ENCODE measurements at regions not wholly inside any gene's neighbourhood (a gene's known extent, or its start where the extent isn't known, plus 50 kb on each side); places are given as distances from the start of the nearest gene placed in this dataset.
"Not testable (repeated sequence)": the region's sequence is repeated elsewhere in the genome, so short reads cannot be mapped to it uniquely, and the experiment has no call there.

- DNase-seq, result no peak
These were observed 301.7 kb downstream of the PAX3 start for GRCh38 chr2:221997100-221997499.

- DNase-seq, result no peak
These were observed 303.9 kb downstream of the PAX3 start for GRCh38 chr2:221994926-221995325.

GRCh38 chr2:221984376-221984775 is 314.4 kb downstream of the PAX3 start:
- not testable (repeated sequence) for DNase-seq

GRCh38 chr2:221981912-221982470 is 316.8 kb downstream of the PAX3 start:
- DNase-seq, result no peak

GRCh38 chr2:221975151-221975550 is 323.6 kb downstream of the PAX3 start:
- no peak for DNase-seq

- DNase-seq, result no peak
These were observed 324.9 kb downstream of the PAX3 start for GRCh38 chr2:221973902-221974301.

- no peak for DNase-seq
These were observed 325.3 kb downstream of the PAX3 start for GRCh38 chr2:221973502-221973901.

GRCh38 chr2:221972813-221973478 is 325.9 kb downstream of the PAX3 start:
- DNase-seq, result no peak

- no peak for DNase-seq
These were observed 328.4 kb downstream of the PAX3 start for GRCh38 chr2:221970389-221970788.

- DNase-seq, result no peak
These were observed 329.0 kb downstream of the PAX3 start for GRCh38 chr2:221969830-221970144.

- peak; percentile 28 for DNase-seq
These were observed 329.5 kb downstream of the PAX3 start for GRCh38 chr2:221969087-221969829.

- no peak for DNase-seq
These were observed 336.6 kb downstream of the PAX3 start for GRCh38 chr2:221962186-221962585.

GRCh38 chr2:221961561-221961960 is 337.2 kb downstream of the PAX3 start:
- no peak for DNase-seq

GRCh38 chr2:221958224-221958623 is 340.6 kb downstream of the PAX3 start:
- DNase-seq, result no peak

- DNase-seq, result no peak
These were observed 350.7 kb downstream of the PAX3 start for GRCh38 chr2:221948076-221948475.

- DNase-seq, result not testable (repeated sequence)
These were observed 354.3 kb downstream of the PAX3 start for GRCh38 chr2:221944452-221944851.

GRCh38 chr2:221943076-221943810 is 355.6 kb downstream of the PAX3 start:
- no peak for DNase-seq

- DNase-seq, result no peak
These were observed 359.3 kb upstream of the EPHA4 start for GRCh38 chr2:221931251-221931991.

GRCh38 chr2:221929259-221929658 is 357.2 kb upstream of the EPHA4 start:
- DNase-seq, result no peak

- no peak for DNase-seq
These were observed 354.2 kb upstream of the EPHA4 start for GRCh38 chr2:221926327-221926726.

- no peak for DNase-seq
These were observed 352.5 kb upstream of the EPHA4 start for GRCh38 chr2:221924576-221924975.

- no peak for DNase-seq
These were observed 343.8 kb upstream of the EPHA4 start for GRCh38 chr2:221915926-221916325.

GRCh38 chr2:221914334-221914880 is 342.3 kb upstream of the EPHA4 start:
- no peak for DNase-seq

Data from NCI-H446 treated with DMSO at 0.1 percent for 48 hours (cell line).